HCT116 (cell line): ENCODE measurements at regions not wholly inside any gene's neighbourhood (a gene's known extent, or its start where the extent isn't known, plus 50 kb on each side); places are given as distances from the start of the nearest gene placed in this dataset.

ENCODE experiments used
- ATAC-seq: fragments of 200-7000 bp; cut with Tn5 transposase; 2 replicates; pipeline ENCODE4 v1.9.1; 2020; ENCODE audit warnings: mild to moderate bottlenecking, moderate library complexity
- BruUV-seq: library from RNA; stranded (reverse); fragments of 400-500 nt; replicated peaks from 2 replicates; lab custom pipeline; 2021; lab: Mats Ljungman, UMichigan
- CTCF ChIA-PET: fragments of 300-600 bp; sonication (Branson Sonifier 250); formaldehyde crosslinking; loops from one replicate; lab custom pipeline; 2021; ENCODE audit warnings: antibody characterized with exemption; lab: Charles Lee
- POLR2A ChIA-PET: fragments of 300-600, 350-600 bp; sonication (Branson Sonifier 250); formaldehyde crosslinking; loops from one replicate; lab custom pipeline; 2021; ENCODE audit warnings: antibody characterized with exemption; lab: Charles Lee
- RAD21 ChIA-PET, 2 experiments: fragments of 300-600 bp; sonication (Branson Sonifier 250); formaldehyde crosslinking; loops; one replicate each; lab custom pipeline; 2023; ENCODE audit warnings: low total read pairs in 2 of 2; ENCODE audit not compliant: uncharacterized antibody in 2 of 2, unreplicated experiment in 2 of 2, low non-redundant PET in 1 of 2; lab: Charles Lee
- DNase-seq: peaks from one replicate; pipeline ENCODE4 v3.0.0-alpha.2; 2010; ENCODE audit warnings: low read depth, low spot score
- H2AFZ ChIP-seq: fragments of 200-600 bp; shearing (Covaris generic), sonication (generic); 2 replicates; pipeline ENCODE4 v1.6.1; 2017; ENCODE audit warnings: low read depth, mixed run types, mixed read lengths, antibody characterized with exemption, low read length; ENCODE audit not compliant: poor library complexity, severe bottlenecking
- H3K27ac ChIP-seq: 2 replicates; pipeline ENCODE4 v1.5.1; 2012; ENCODE audit warnings: low read depth, low read length
- H3K27me3 ChIP-seq: fragments of 200-600 bp; sonication (generic); 2 replicates; pipeline ENCODE4 v1.6.1; 2016; ENCODE audit warnings: mixed run types, low read length, mixed read lengths; ENCODE audit not compliant: insufficient read depth
- H3K36me3 ChIP-seq, 2 experiments: fragments of 200-500 bp in 1 of 2; fragments of 200-600 bp in 1 of 2; sonication (Bioruptor generic) in 1 of 2; sonication (generic) in 1 of 2; 2 replicates each; pipeline versions ENCODE4 v1.5.1 to v1.6.1; 2014 to 2016; ENCODE audit warnings: low read length in 2 of 2, inconsistent platforms in 1 of 2, mixed read lengths in 1 of 2, mixed run types in 1 of 2; ENCODE audit not compliant: insufficient read depth in 2 of 2, control insufficient read depth in 1 of 2
- H3K4me1 ChIP-seq, 2 experiments: fragments of 200-600 bp in 1 of 2; sonication (generic) in 1 of 2; 2 replicates each; pipeline versions ENCODE4 v1.5.1 to v1.6.1; 2012 to 2017; ENCODE audit warnings: low read length in 2 of 2, inconsistent platforms in 1 of 2, mild to moderate bottlenecking in 1 of 2, mixed read lengths in 1 of 2, mixed run types in 1 of 2, moderate library complexity in 1 of 2; ENCODE audit not compliant: insufficient read depth in 2 of 2, control insufficient read depth in 1 of 2
- H3K4me2 ChIP-seq: fragments of 200-600 bp; sonication (generic); 2 replicates; pipeline ENCODE4 v1.6.1; 2017; ENCODE audit warnings: mixed run types, low read length, mixed read lengths
- H3K4me3 ChIP-seq, 2 experiments: fragments of 200-600 bp in 1 of 2; sonication (generic) in 1 of 2; replicated peaks in 1 of 2; 2 replicates each; pipeline ENCODE4 v1.5.1; 2011 to 2016; ENCODE audit warnings: low read length in 2 of 2, control low read depth in 1 of 2, low read depth in 1 of 2, mild to moderate bottlenecking in 1 of 2, mixed read lengths in 1 of 2, mixed run types in 1 of 2
- H3K79me2 ChIP-seq: fragments of 200-600 bp; sonication (generic); 2 replicates; pipeline ENCODE4 v1.6.1; 2017; ENCODE audit warnings: mild to moderate bottlenecking, mixed run types, low read length, moderate library complexity, mixed read lengths; ENCODE audit not compliant: insufficient read depth
- H3K9ac ChIP-seq: fragments of 200-600 bp; sonication (generic); 2 replicates; pipeline ENCODE4 v1.6.1; 2016; ENCODE audit warnings: low read length, mixed read lengths
- H3K9me2 ChIP-seq: fragments of 200-600 bp; sonication (generic), shearing (Covaris generic); 2 replicates; pipeline ENCODE4 v1.6.1; 2017; ENCODE audit warnings: mixed run types, mild to moderate bottlenecking, moderate library complexity; ENCODE audit not compliant: insufficient read depth
- H3K9me3 ChIP-seq, 2 experiments: fragments of 200-500 bp in 1 of 2; fragments of 200-600 bp in 1 of 2; sonication (Bioruptor generic) in 1 of 2; sonication (generic) in 1 of 2; 2 replicates each; pipeline ENCODE4 v1.6.1; 2014 to 2017; ENCODE audit warnings: low read length in 2 of 2, mixed read lengths in 2 of 2, inconsistent platforms in 1 of 2, low read depth in 1 of 2, mild to moderate bottlenecking in 1 of 2, mixed run types in 1 of 2, moderate library complexity in 1 of 2; ENCODE audit not compliant: control insufficient read depth in 1 of 2, insufficient read depth in 1 of 2
- H4K20me1 ChIP-seq: fragments of 200-600 bp; sonication (generic), shearing (Covaris generic); 2 replicates; pipeline ENCODE4 v1.6.1; 2017; ENCODE audit warnings: mixed run types, mild to moderate bottlenecking, moderate library complexity; ENCODE audit not compliant: insufficient read depth
- ATF3 ChIP-seq: IDR thresholded peaks from 2 replicates; pipeline ENCODE4 v1.6.1; 2012
- EGR1 ChIP-seq: IDR thresholded peaks from 2 replicates; pipeline ENCODE4 v1.6.1; 2012; ENCODE audit warnings: low read depth
- ELF1 ChIP-seq: IDR thresholded peaks from 2 replicates; pipeline ENCODE4 v1.6.1; 2012; ENCODE audit warnings: low read depth, borderline replicate concordance
- EZH2 ChIP-seq: fragments of 200-600 bp; sonication (generic); IDR thresholded peaks from 2 replicates; pipeline ENCODE4 v1.6.1; 2017; ENCODE audit warnings: antibody characterized with exemption, mixed run types
- JUND ChIP-seq: IDR thresholded peaks from 2 replicates; pipeline ENCODE4 v1.6.1; 2012
- MAX ChIP-seq: IDR thresholded peaks from 2 replicates; pipeline ENCODE4 v1.6.1; 2012
- POLR2A ChIP-seq: IDR thresholded peaks from 2 replicates; pipeline ENCODE4 v1.7.0; 2011; ENCODE audit warnings: borderline replicate concordance; ENCODE audit not compliant: insufficient read depth, insufficient read length; ENCODE audit errors: extremely low read depth
- POLR2AphosphoS5 ChIP-seq: IDR thresholded peaks from 2 replicates; pipeline ENCODE4 v1.6.1; 2011; ENCODE audit warnings: mild to moderate bottlenecking, low read depth, low read length, moderate library complexity
- RAD21 ChIP-seq: IDR thresholded peaks from 2 replicates; pipeline ENCODE4 v1.6.1; 2012; ENCODE audit warnings: low read depth, mild to moderate bottlenecking
- REST ChIP-seq: IDR thresholded peaks from 2 replicates; pipeline ENCODE4 v1.6.1; 2012; ENCODE audit warnings: low read depth
- SIN3A ChIP-seq: IDR thresholded peaks from 2 replicates; pipeline ENCODE4 v1.6.1; 2012; ENCODE audit warnings: low read depth
- SP1 ChIP-seq: IDR thresholded peaks from 2 replicates; pipeline ENCODE4 v1.6.1; 2012; ENCODE audit warnings: low read depth
- SRF ChIP-seq: IDR thresholded peaks from 2 replicates; pipeline ENCODE4 v1.6.1; 2012; ENCODE audit warnings: low read depth
- TCF7L2 ChIP-seq: IDR thresholded peaks from 2 replicates; pipeline ENCODE4 v1.7.0; 2011; ENCODE audit warnings: borderline replicate concordance, inconsistent platforms; ENCODE audit not compliant: insufficient read depth, insufficient read length; ENCODE audit errors: extremely low read depth
- YY1 ChIP-seq: IDR thresholded peaks from 2 replicates; pipeline ENCODE4 v1.6.1; 2011; ENCODE audit warnings: low read length, low read depth, moderate library complexity, mild to moderate bottlenecking; ENCODE audit not compliant: insufficient replicate concordance; ENCODE audit errors: extremely low read depth
- ZBTB33 ChIP-seq: IDR thresholded peaks from 2 replicates; pipeline ENCODE4 v1.6.1; 2011; ENCODE audit warnings: mild to moderate bottlenecking, low read length, moderate library complexity; ENCODE audit not compliant: insufficient replicate concordance; ENCODE audit errors: extremely low read depth
- ZNF274 ChIP-seq: fragments of 200-500 bp; sonication (Bioruptor generic); IDR thresholded peaks from 2 replicates; pipeline ENCODE4 v1.6.1; 2014; ENCODE audit warnings: mild to moderate bottlenecking, low read depth, low read length, inconsistent platforms
- intact Hi-C: fragments of 100-400 bp; cut with micrococcal nuclease; formaldehyde crosslinking; loops from 2 replicates; pipeline ENCODE4 v1.10.0; 2022
- TF ChIP-seq, protein P1 (sequence below), 3 experiments: fragments of 200-600 bp in 1 of 3; sonication (generic) in 1 of 3; IDR thresholded peaks in 2 of 3; conservative IDR thresholded peaks in 1 of 3; 2 replicates each; pipeline ENCODE4 v1.5.1; 2012 to 2017; ENCODE audit warnings: low read depth in 2 of 3, low read length in 2 of 3, antibody characterized with exemption in 1 of 3, borderline replicate concordance in 1 of 3, control low read depth in 1 of 3, mild to moderate bottlenecking in 1 of 3, mixed read lengths in 1 of 3, mixed run types in 1 of 3, moderate library complexity in 1 of 3; ENCODE audit not compliant: insufficient read depth in 1 of 3

GRCh38 chr1:221337106-221337505, 404.8 kb downstream of the DUSP10 start (continued):
- TF ChIP-seq JUND (no peak), POLR2AphosphoS5 (no peak)
- TF ChIP-seq, protein P1, sequence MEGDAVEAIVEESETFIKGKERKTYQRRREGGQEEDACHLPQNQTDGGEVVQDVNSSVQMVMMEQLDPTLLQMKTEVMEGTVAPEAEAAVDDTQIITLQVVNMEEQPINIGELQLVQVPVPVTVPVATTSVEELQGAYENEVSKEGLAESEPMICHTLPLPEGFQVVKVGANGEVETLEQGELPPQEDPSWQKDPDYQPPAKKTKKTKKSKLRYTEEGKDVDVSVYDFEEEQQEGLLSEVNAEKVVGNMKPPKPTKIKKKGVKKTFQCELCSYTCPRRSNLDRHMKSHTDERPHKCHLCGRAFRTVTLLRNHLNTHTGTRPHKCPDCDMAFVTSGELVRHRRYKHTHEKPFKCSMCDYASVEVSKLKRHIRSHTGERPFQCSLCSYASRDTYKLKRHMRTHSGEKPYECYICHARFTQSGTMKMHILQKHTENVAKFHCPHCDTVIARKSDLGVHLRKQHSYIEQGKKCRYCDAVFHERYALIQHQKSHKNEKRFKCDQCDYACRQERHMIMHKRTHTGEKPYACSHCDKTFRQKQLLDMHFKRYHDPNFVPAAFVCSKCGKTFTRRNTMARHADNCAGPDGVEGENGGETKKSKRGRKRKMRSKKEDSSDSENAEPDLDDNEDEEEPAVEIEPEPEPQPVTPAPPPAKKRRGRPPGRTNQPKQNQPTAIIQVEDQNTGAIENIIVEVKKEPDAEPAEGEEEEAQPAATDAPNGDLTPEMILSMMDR (IDR thresholded peaks at IDR 0.05 in 2 of 3, conservative IDR thresholded peaks at IDR 0.05 in 1 of 3; ENCODE audit: borderline replicate concordance in 1 of 3, insufficient read depth in 1 of 3, low read depth in 2 of 3, low read length in 2 of 3), result no peak

GRCh38 chr1:221343136-221343535, 398.8 kb downstream of the DUSP10 start:
- no TSS peak for BruUV-seq
- H3K9me2 ChIP-seq, result no peaks in the 10 kb centered on the region
- no peaks in the 10 kb centered on the region for H3K9me3 ChIP-seq
- no peaks in the 10 kb centered on the region for H4K20me1 ChIP-seq
- ChIA-PET RAD21 (no interaction called here), CTCF (no interaction called here), POLR2A (no interaction called here)
- H3K4me2 ChIP-seq, result no peak overlapping the region
- no peaks in the 10 kb centered on the region for H3K27me3 ChIP-seq
- ATAC-seq, result no peak
- no peaks in the 10 kb centered on the region for H3K4me1 ChIP-seq
- no peak for DNase-seq
- H3K27ac ChIP-seq, result no peak overlapping the region
- no peak for TF ChIP-seq EGR1
- TF ChIP-seq YY1, result no peak
- TF ChIP-seq ATF3, result no peak
- no peak for TF ChIP-seq ZBTB33
- TF ChIP-seq SP1, result no peak
- TF ChIP-seq SRF, result no peak
- no peak for TF ChIP-seq EZH2
- TF ChIP-seq RAD21, result no peak
- TF ChIP-seq TCF7L2, result no peak
- no peak for TF ChIP-seq POLR2AphosphoS5
- no peak for TF ChIP-seq ZNF274
- no peak for TF ChIP-seq SIN3A
- no peak for TF ChIP-seq ELF1
- TF ChIP-seq POLR2A, result no peak
- no peak for TF ChIP-seq REST
- TF ChIP-seq JUND, result no peak
- TF ChIP-seq MAX, result no peak
- H3K79me2 ChIP-seq, result no peaks in the 10 kb centered on the region
- no peaks in the 10 kb centered on the region for H3K36me3 ChIP-seq
- intact Hi-C loops, result no loop called here
- no peak overlapping the region for H2AFZ ChIP-seq
- H3K9ac ChIP-seq, result no peak overlapping the region
- no peak overlapping the region for H3K4me3 ChIP-seq
